ENCODE measurements at regions not wholly inside any gene's neighbourhood (a gene's known extent, or its start where the extent isn't known, plus 50 kb on each side); places are given as distances from the start of the nearest gene placed in this dataset.

- H4K20me1 ChIP-seq (ENCODE audit: insufficient read depth) = no peaks in the 10 kb centered on the region
- no peak for TF ChIP-seq EZH2 (IDR thresholded peaks at IDR 0.05)
- TF ChIP-seq YY1 (IDR thresholded peaks at IDR 0.05; ENCODE audit: extremely low read depth, insufficient replicate concordance, low read depth, low read length) = no peak
- no peak for TF ChIP-seq EZH2phosphoT487 (IDR thresholded peaks at IDR 0.05; ENCODE audit: borderline replicate concordance)
- no peak for TF ChIP-seq SIN3A (IDR thresholded peaks at IDR 0.05; ENCODE audit: low read depth)
- TF ChIP-seq POLR2AphosphoS5 (IDR thresholded peaks at IDR 0.05; ENCODE audit: low read depth, low read length) = no peak
- TF ChIP-seq FOSL1 (IDR thresholded peaks at IDR 0.05; ENCODE audit: low read depth) = no peak
- TF ChIP-seq POLR2A (IDR thresholded peaks at IDR 0.05; ENCODE audit: borderline replicate concordance, extremely low read depth, insufficient read depth, insufficient read length) = no peak
- no peak for TF ChIP-seq CEBPB (IDR thresholded peaks at IDR 0.05; ENCODE audit: low read depth)
- no peak for TF ChIP-seq SRF (IDR thresholded peaks at IDR 0.05; ENCODE audit: low read depth)
- TF ChIP-seq CBX3 (IDR thresholded peaks at IDR 0.05; ENCODE audit: low read depth) = no peak
- TF ChIP-seq, protein P1, sequence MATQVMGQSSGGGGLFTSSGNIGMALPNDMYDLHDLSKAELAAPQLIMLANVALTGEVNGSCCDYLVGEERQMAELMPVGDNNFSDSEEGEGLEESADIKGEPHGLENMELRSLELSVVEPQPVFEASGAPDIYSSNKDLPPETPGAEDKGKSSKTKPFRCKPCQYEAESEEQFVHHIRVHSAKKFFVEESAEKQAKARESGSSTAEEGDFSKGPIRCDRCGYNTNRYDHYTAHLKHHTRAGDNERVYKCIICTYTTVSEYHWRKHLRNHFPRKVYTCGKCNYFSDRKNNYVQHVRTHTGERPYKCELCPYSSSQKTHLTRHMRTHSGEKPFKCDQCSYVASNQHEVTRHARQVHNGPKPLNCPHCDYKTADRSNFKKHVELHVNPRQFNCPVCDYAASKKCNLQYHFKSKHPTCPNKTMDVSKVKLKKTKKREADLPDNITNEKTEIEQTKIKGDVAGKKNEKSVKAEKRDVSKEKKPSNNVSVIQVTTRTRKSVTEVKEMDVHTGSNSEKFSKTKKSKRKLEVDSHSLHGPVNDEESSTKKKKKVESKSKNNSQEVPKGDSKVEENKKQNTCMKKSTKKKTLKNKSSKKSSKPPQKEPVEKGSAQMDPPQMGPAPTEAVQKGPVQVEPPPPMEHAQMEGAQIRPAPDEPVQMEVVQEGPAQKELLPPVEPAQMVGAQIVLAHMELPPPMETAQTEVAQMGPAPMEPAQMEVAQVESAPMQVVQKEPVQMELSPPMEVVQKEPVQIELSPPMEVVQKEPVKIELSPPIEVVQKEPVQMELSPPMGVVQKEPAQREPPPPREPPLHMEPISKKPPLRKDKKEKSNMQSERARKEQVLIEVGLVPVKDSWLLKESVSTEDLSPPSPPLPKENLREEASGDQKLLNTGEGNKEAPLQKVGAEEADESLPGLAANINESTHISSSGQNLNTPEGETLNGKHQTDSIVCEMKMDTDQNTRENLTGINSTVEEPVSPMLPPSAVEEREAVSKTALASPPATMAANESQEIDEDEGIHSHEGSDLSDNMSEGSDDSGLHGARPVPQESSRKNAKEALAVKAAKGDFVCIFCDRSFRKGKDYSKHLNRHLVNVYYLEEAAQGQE (IDR thresholded peaks at IDR 0.05; ENCODE audit: low read depth) = no peak
- TF ChIP-seq ZFX (IDR thresholded peaks at IDR 0.05) = no peak
- no peak for TF ChIP-seq EGR1 (IDR thresholded peaks at IDR 0.05; ENCODE audit: low read depth)
- no peak for TF ChIP-seq JUND (IDR thresholded peaks at IDR 0.05)
- RAD21 ChIA-PET (ENCODE audit: low non-redundant PET in 1 of 2, low total read pairs in 2 of 2, uncharacterized antibody in 2 of 2, unreplicated experiment in 2 of 2) = no interaction called here
- H3K36me3 ChIP-seq (ENCODE audit: control insufficient read depth in 1 of 2, insufficient read depth in 2 of 2, low read length in 2 of 2) = no peaks in the 10 kb centered on the region
- H3K9ac ChIP-seq (ENCODE audit: low read length) = no peak overlapping the region
- no peaks in the 10 kb centered on the region for H3K9me3 ChIP-seq (ENCODE audit: control insufficient read depth in 1 of 2, insufficient read depth in 1 of 2, low read depth in 1 of 2, low read length in 2 of 2)
- CTCF ChIA-PET = no interaction called here
- H3K79me2 ChIP-seq (ENCODE audit: insufficient read depth, low read length) = no peaks in the 10 kb centered on the region
- no peak overlapping the region for H3K27ac ChIP-seq (ENCODE audit: low read depth, low read length)
- H3K27me3 ChIP-seq (ENCODE audit: insufficient read depth, low read length) = no peaks in the 10 kb centered on the region
- POLR2A ChIA-PET = no interaction called here
- no peaks in the 10 kb centered on the region for H3K4me1 ChIP-seq (ENCODE audit: control insufficient read depth in 1 of 2, insufficient read depth in 2 of 2, low read length in 2 of 2)
- no peak for DNase-seq (ENCODE audit: low read depth, low spot score)
- no peaks in the 10 kb centered on the region for H3K9me2 ChIP-seq (ENCODE audit: insufficient read depth)
- intact Hi-C loops (cut with micrococcal nuclease) = no loop called here
- ATAC-seq = no peak
- H3K4me3 ChIP-seq (replicated peaks in 1 of 2; ENCODE audit: low read depth in 1 of 2, low read length in 2 of 2) = no peak overlapping the region
- no TSS peak for BruUV-seq (replicated peaks)
- no peak overlapping the region for H2AFZ ChIP-seq (ENCODE audit: low read depth, low read length, poor library complexity, severe bottlenecking)
- no peak overlapping the region for H3K4me2 ChIP-seq (ENCODE audit: low read length)
These were observed 55.2 kb upstream of the DACH1 start for GRCh38 chr13:71922194-71922593.
